OCI-LY1 (cell line): ENCODE measurements at regions not wholly inside any gene's neighbourhood (a gene's known extent, or its start where the extent isn't known, plus 50 kb on each side); places are given as distances from the start of the nearest gene placed in this dataset.

Experiments used
- H2AFZ ChIP-seq: fragments of 200-600 bp; sonication (generic), shearing (Covaris generic); 2 replicates; pipeline ENCODE4 v1.6.0; 2014; ENCODE audit warnings: antibody characterized with exemption, mild to moderate bottlenecking, low read length
- H3F3A ChIP-seq: fragments of 200-600 bp; sonication (generic), shearing (Covaris generic); 2 replicates; pipeline ENCODE4 v1.6.0; 2014; ENCODE audit warnings: mild to moderate bottlenecking, antibody characterized with exemption, low read length, moderate library complexity; ENCODE audit not compliant: insufficient read depth
- H3K27ac ChIP-seq: fragments of 200-600 bp; sonication (generic); 2 replicates; pipeline ENCODE4 v1.5.1; 2014; ENCODE audit warnings: low read length, mixed run types, mild to moderate bottlenecking, low read depth; ENCODE audit not compliant: poor library complexity, severe bottlenecking
- H3K27me3 ChIP-seq: fragments of 200-600 bp; sonication (generic); 2 replicates; pipeline ENCODE4 v1.6.0; 2014; ENCODE audit warnings: antibody characterized with exemption, mild to moderate bottlenecking, low read length, moderate library complexity; ENCODE audit not compliant: insufficient read depth
- H3K36me3 ChIP-seq: fragments of 200-600 bp; sonication (generic); 2 replicates; pipeline ENCODE4 v1.6.1; 2014; ENCODE audit warnings: mild to moderate bottlenecking, antibody characterized with exemption, low read length, moderate library complexity, mixed read lengths; ENCODE audit not compliant: insufficient read depth
- H3K4me1 ChIP-seq: fragments of 200-600 bp; sonication (generic); 2 replicates; pipeline ENCODE4 v1.5.1; 2014; ENCODE audit warnings: mild to moderate bottlenecking, low read length, moderate library complexity; ENCODE audit not compliant: insufficient read depth, severe bottlenecking
- H3K4me2 ChIP-seq: fragments of 200-600 bp; sonication (generic), shearing (Covaris generic); 2 replicates; pipeline ENCODE4 v1.6.1; 2014; ENCODE audit warnings: low read length
- H3K4me3 ChIP-seq: fragments of 200-600 bp; sonication (generic); 2 replicates; pipeline ENCODE4 v1.5.1; 2014; ENCODE audit warnings: low read length, low read depth, mild to moderate bottlenecking, mixed read lengths; ENCODE audit not compliant: poor library complexity, severe bottlenecking
- H3K79me2 ChIP-seq: fragments of 200-600 bp; shearing (Covaris generic); 2 replicates; pipeline ENCODE4 v1.6.1; 2016; ENCODE audit warnings: mixed run types, low read length, mixed read lengths; ENCODE audit not compliant: insufficient read depth
- H3K9ac ChIP-seq: fragments of 200-600 bp; sonication (generic), shearing (Covaris generic); 2 replicates; pipeline ENCODE4 v1.6.1; 2014; ENCODE audit warnings: mild to moderate bottlenecking, low read length, mixed read lengths
- H3K9me2 ChIP-seq: fragments of 200-600 bp; sonication (generic), shearing (Covaris generic); 2 replicates; pipeline ENCODE4 v1.6.1; 2014; ENCODE audit warnings: low read depth, mild to moderate bottlenecking, low read length, mixed read lengths
- H3K9me3 ChIP-seq: fragments of 200-600 bp; shearing (Covaris generic); 2 replicates; pipeline ENCODE4 v1.6.1; 2014; ENCODE audit warnings: low read length, mixed read lengths
- H4K20me1 ChIP-seq: fragments of 200-600 bp; sonication (generic), shearing (Covaris generic); 2 replicates; pipeline ENCODE4 v1.6.0; 2016; ENCODE audit warnings: mild to moderate bottlenecking, low read length; ENCODE audit not compliant: insufficient read depth
- EZH2 ChIP-seq: fragments of 200-600 bp; sonication (generic), shearing (Covaris generic); IDR thresholded peaks from 2 replicates; pipeline ENCODE4 v1.8.0; 2017; ENCODE audit warnings: borderline replicate concordance, mixed run types, mild to moderate bottlenecking, antibody characterized with exemption, low read length, moderate library complexity, mixed read lengths
- TF ChIP-seq, protein P1 (sequence below): fragments of 200-600 bp; sonication (generic), shearing (Covaris generic); IDR thresholded peaks from 2 replicates; pipeline ENCODE4 v1.5.1; 2017; ENCODE audit warnings: mild to moderate bottlenecking, antibody characterized with exemption, low read length, moderate library complexity, mixed read lengths

DNA sequence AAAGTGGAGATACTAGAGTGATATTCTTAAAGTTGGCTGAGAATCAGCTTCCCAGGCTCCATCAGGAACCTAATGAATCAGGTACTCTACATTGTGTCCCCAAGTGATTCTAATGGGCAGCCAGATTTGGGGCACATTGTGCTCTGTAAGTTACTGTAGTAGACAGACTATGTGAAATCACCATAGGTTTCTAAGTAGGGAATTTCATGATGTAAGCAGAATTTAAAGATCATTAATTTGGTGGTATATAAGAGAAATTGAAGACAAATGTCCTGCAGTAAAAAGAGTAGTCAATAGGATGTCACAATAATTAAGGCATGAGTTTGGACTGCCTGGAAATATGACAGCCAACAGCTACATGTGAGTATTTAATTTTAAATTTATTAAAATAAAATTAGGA is 602.4 kb upstream of the ACVR2A start:
- no peaks in the 10 kb centered on the region for H4K20me1 ChIP-seq
- H3K4me1 ChIP-seq, result no peaks in the 10 kb centered on the region
- no peaks in the 10 kb centered on the region for H3K9me3 ChIP-seq
- no peaks in the 10 kb centered on the region for H3K79me2 ChIP-seq
- H3K27ac ChIP-seq, result no peak overlapping the region
- TF ChIP-seq, protein P1, sequence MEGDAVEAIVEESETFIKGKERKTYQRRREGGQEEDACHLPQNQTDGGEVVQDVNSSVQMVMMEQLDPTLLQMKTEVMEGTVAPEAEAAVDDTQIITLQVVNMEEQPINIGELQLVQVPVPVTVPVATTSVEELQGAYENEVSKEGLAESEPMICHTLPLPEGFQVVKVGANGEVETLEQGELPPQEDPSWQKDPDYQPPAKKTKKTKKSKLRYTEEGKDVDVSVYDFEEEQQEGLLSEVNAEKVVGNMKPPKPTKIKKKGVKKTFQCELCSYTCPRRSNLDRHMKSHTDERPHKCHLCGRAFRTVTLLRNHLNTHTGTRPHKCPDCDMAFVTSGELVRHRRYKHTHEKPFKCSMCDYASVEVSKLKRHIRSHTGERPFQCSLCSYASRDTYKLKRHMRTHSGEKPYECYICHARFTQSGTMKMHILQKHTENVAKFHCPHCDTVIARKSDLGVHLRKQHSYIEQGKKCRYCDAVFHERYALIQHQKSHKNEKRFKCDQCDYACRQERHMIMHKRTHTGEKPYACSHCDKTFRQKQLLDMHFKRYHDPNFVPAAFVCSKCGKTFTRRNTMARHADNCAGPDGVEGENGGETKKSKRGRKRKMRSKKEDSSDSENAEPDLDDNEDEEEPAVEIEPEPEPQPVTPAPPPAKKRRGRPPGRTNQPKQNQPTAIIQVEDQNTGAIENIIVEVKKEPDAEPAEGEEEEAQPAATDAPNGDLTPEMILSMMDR, result no peak
- TF ChIP-seq EZH2, result no peak
- no peaks in the 10 kb centered on the region for H3K27me3 ChIP-seq
- no peaks in the 10 kb centered on the region for H3F3A ChIP-seq
- H2AFZ ChIP-seq, result no peak overlapping the region
- H3K9ac ChIP-seq, result no peak overlapping the region
- no peak overlapping the region for H3K4me2 ChIP-seq
- no peak overlapping the region for H3K4me3 ChIP-seq
- no peaks in the 10 kb centered on the region for H3K36me3 ChIP-seq
- H3K9me2 ChIP-seq, result no peaks in the 10 kb centered on the region

DNA sequence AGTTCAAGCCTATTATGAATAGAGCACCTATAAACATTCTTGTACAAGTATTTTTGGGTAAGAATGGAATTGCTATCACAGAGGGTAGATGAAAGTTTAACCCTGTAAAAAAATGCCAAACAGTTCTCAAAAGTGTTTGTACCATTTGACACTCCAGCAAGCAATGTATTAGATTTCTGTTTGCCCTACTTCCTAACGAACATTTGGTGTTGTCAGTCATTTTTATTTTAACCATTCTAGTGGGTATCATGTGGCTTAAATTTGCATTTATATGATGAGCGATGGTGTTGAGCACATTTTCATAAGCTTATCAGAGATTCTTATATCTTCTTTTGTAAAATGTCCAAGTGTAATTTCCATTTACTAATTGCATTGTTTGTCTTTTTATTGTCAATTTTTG is 608.2 kb upstream of the ACVR2A start:
- H3K9ac ChIP-seq, result no peak overlapping the region
- no peaks in the 10 kb centered on the region for H3K4me1 ChIP-seq
- no peak overlapping the region for H2AFZ ChIP-seq
- no peaks in the 10 kb centered on the region for H3K27me3 ChIP-seq
- H3F3A ChIP-seq, result no peaks in the 10 kb centered on the region
- H3K9me3 ChIP-seq, result no peaks in the 10 kb centered on the region
- H3K4me3 ChIP-seq, result no peak overlapping the region
- H3K27ac ChIP-seq, result no peak overlapping the region
- no peak for TF ChIP-seq EZH2
- TF ChIP-seq, protein P1, result no peak
- H3K79me2 ChIP-seq, result no peaks in the 10 kb centered on the region
- H3K9me2 ChIP-seq, result no peaks in the 10 kb centered on the region
- H3K4me2 ChIP-seq, result no peak overlapping the region
- H4K20me1 ChIP-seq, result no peaks in the 10 kb centered on the region
- no peaks in the 10 kb centered on the region for H3K36me3 ChIP-seq

DNA sequence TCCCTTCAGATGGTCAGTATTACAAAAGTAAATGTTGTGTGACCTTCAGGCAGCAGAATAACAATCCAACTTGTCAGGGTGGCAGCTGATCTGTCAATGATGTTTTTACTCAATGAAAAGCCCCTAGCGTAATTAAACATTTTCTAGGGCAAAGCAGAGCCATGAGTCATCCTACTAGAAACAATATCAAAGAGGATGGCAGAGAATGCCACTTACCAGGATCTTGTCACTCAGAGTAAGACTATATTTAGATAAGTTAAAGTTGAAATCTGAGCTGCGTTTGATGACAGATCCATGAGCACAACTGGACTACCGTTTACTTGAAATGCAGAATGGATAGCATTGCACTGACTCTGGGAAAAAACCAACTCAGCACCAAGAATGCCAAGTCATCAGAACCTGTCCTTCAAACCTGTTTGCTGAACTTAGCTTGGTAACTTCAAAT is 612.6 kb upstream of the ACVR2A start:
- Histone ChIP-seq H3K36me3 (no peaks in the 10 kb centered on the region), H3K9ac (no peak overlapping the region), H3K4me1 (no peaks in the 10 kb centered on the region), H3F3A (no peaks in the 10 kb centered on the region), H3K79me2 (no peaks in the 10 kb centered on the region), H3K27ac (no peak overlapping the region), H2AFZ (no peak overlapping the region), H3K9me3 (no peaks in the 10 kb centered on the region), H3K9me2 (no peaks in the 10 kb centered on the region), H3K27me3 (no peaks in the 10 kb centered on the region), H3K4me2 (no peak overlapping the region), H4K20me1 (no peaks in the 10 kb centered on the region), H3K4me3 (no peak overlapping the region)
- no peak for TF ChIP-seq EZH2
- TF ChIP-seq, protein P1, result no peak
